ENCODE measurements at regions not wholly inside any gene's neighbourhood (a gene's known extent, or its start where the extent isn't known, plus 50 kb on each side); places are given as distances from the start of the nearest gene placed in this dataset.

GRCh38 chr11:92455210-92455790 lies 230.7 kb downstream of the FAT3 start:
- POLR2A ChIA-PET, result no interaction called here
- no peak for ATAC-seq (ENCODE audit: poor library complexity)

GRCh38 chr11:92457250-92457649 lies 232.6 kb downstream of the FAT3 start:
- Mint-ChIP-seq H3K27me3 (no peaks in the 10 kb centered on the region), H3K36me3 (ENCODE audit: low read depth) (no peaks in the 10 kb centered on the region)
- no peak for TF ChIP-seq CTCF (IDR thresholded peaks at IDR 0.05)

More at GRCh38 chr11:92455210-92455790, 230.7 kb downstream of the FAT3 start:
- H3K27me3 ChIP-seq (ENCODE audit: control insufficient read depth in 1 of 2, insufficient read depth in 2 of 2, low read length in 2 of 2), result no peaks in the 10 kb centered on the region
- Mint-ChIP-seq H3K36me3 (ENCODE audit: low read depth) (no peaks in the 10 kb centered on the region), H3K4me1 (ENCODE audit: low read depth) (no peaks in the 10 kb centered on the region), H3K4me3 (no peak overlapping the region), H3K27ac (no peak overlapping the region), H3K27me3 (no peaks in the 10 kb centered on the region), H3K9me3 (peaks cover 2% of the 10 kb centered on the region)
- TF ChIP-seq CTCF (IDR thresholded peaks at IDR 0.05), result no peak
- H3K4me1 ChIP-seq (ENCODE audit: insufficient read depth, low read length), result no peaks in the 10 kb centered on the region
- H3K9me3 ChIP-seq (ENCODE audit: control insufficient read depth in 1 of 2, insufficient read depth in 1 of 2, low read length in 2 of 2), result no peaks in the 10 kb centered on the region
- no peak for DNase-seq
- intact Hi-C loops (cut with DNase I, micrococcal nuclease), result no loop called here
- H3K27ac ChIP-seq (ENCODE audit: low read depth in 1 of 2, low read length in 2 of 2), result no peak overlapping the region
- H3K36me3 ChIP-seq (ENCODE audit: insufficient read depth, low read length), result no peaks in the 10 kb centered on the region
- CTCF ChIA-PET, result no interaction called here
- no peak overlapping the region for H3K4me3 ChIP-seq (ENCODE audit: low read length)

GRCh38 chr11:92458486-92458885 lies 233.9 kb downstream of the FAT3 start:
- H3K4me3 Mint-ChIP-seq, result no peak overlapping the region
- H3K4me1 Mint-ChIP-seq (ENCODE audit: low read depth), result no peaks in the 10 kb centered on the region
- H3K27ac Mint-ChIP-seq, result no peak overlapping the region
- ChIA-PET POLR2A (no interaction called here), CTCF (no interaction called here)
- no peaks in the 10 kb centered on the region for H3K9me3 ChIP-seq (ENCODE audit: control insufficient read depth in 1 of 2, insufficient read depth in 1 of 2, low read length in 2 of 2)
- H3K36me3 ChIP-seq (ENCODE audit: insufficient read depth, low read length), result no peaks in the 10 kb centered on the region
- H3K4me1 ChIP-seq (ENCODE audit: insufficient read depth, low read length), result no peaks in the 10 kb centered on the region
- no peaks in the 10 kb centered on the region for H3K27me3 ChIP-seq (ENCODE audit: control insufficient read depth in 1 of 2, insufficient read depth in 2 of 2, low read length in 2 of 2)
- ATAC-seq (ENCODE audit: poor library complexity) (no peak), DNase-seq (no peak)
- no peak overlapping the region for H3K4me3 ChIP-seq (ENCODE audit: low read length)
- no peaks in the 10 kb centered on the region for H3K36me3 Mint-ChIP-seq (ENCODE audit: low read depth)
- no peaks in the 10 kb centered on the region for H3K27me3 Mint-ChIP-seq
- intact Hi-C loops (cut with DNase I, micrococcal nuclease), result no loop called here
- H3K27ac ChIP-seq (ENCODE audit: low read depth in 1 of 2, low read length in 2 of 2), result no peak overlapping the region
- H3K9me3 Mint-ChIP-seq, result no peaks in the 10 kb centered on the region
- no peak for TF ChIP-seq CTCF (IDR thresholded peaks at IDR 0.05)

More at GRCh38 chr11:92457250-92457649, 232.6 kb downstream of the FAT3 start:
- ChIA-PET POLR2A (no interaction called here), CTCF (no interaction called here)
- Mint-ChIP-seq H3K4me3 (no peak overlapping the region), H3K4me1 (ENCODE audit: low read depth) (no peaks in the 10 kb centered on the region), H3K27ac (no peak overlapping the region), H3K9me3 (no peaks in the 10 kb centered on the region)
- H3K4me1 ChIP-seq (ENCODE audit: insufficient read depth, low read length), result no peaks in the 10 kb centered on the region
- H3K36me3 ChIP-seq (ENCODE audit: insufficient read depth, low read length), result no peaks in the 10 kb centered on the region
- H3K4me3 ChIP-seq (ENCODE audit: low read length), result no peak overlapping the region
- ATAC-seq (ENCODE audit: poor library complexity) (no peak), DNase-seq (no peak)
- no peaks in the 10 kb centered on the region for H3K27me3 ChIP-seq (ENCODE audit: control insufficient read depth in 1 of 2, insufficient read depth in 2 of 2, low read length in 2 of 2)
- no peaks in the 10 kb centered on the region for H3K9me3 ChIP-seq (ENCODE audit: control insufficient read depth in 1 of 2, insufficient read depth in 1 of 2, low read length in 2 of 2)
- intact Hi-C loops (cut with DNase I, micrococcal nuclease), result no loop called here
- no peak overlapping the region for H3K27ac ChIP-seq (ENCODE audit: low read depth in 1 of 2, low read length in 2 of 2)
